Amniotic stem cell (primary cell): ENCODE measurements at regions not wholly inside any gene's neighbourhood (a gene's known extent, or its start where the extent isn't known, plus 50 kb on each side); places are given as distances from the start of the nearest gene placed in this dataset.

ENCODE experiments used
- DNase-seq: peaks from one replicate; lab custom pipeline; 2025; lab: John Stamatoyannopoulos, UW

- DNase-seq, result no peak
Observed at GRCh38 chr1:163656095-163656759, 334.5 kb downstream of the NUF2 start.

GRCh38 chr1:163657719-163658118, 336.0 kb downstream of the NUF2 start:
- no peak for DNase-seq

- DNase-seq, result no peak
Observed at GRCh38 chr1:163661391-163661790, 339.6 kb downstream of the NUF2 start.

- DNase-seq, result no peak
Observed at GRCh38 chr1:163664671-163665335, 343.0 kb downstream of the NUF2 start.

- DNase-seq, result no peak
Observed at GRCh38 chr1:163668472-163668871, 346.7 kb downstream of the NUF2 start.

GRCh38 chr1:163670989-163671757, 349.4 kb downstream of the NUF2 start:
- no peak for DNase-seq

GRCh38 chr1:163672976-163673758, 351.4 kb downstream of the NUF2 start:
- DNase-seq, result no peak

- DNase-seq, result peak; percentile 50
Observed at GRCh38 chr1:163673759-163674151, 352.0 kb downstream of the NUF2 start.

- DNase-seq, result no peak
Observed at GRCh38 chr1:163674236-163674635, 352.5 kb downstream of the NUF2 start.

- DNase-seq, result no peak
Observed at GRCh38 chr1:163684785-163685184, 363.0 kb downstream of the NUF2 start.

GRCh38 chr1:163692266-163692665, 370.5 kb downstream of the NUF2 start:
- no peak for DNase-seq

- no peak for DNase-seq
Observed at GRCh38 chr1:163697137-163697536, 375.4 kb downstream of the NUF2 start.

- DNase-seq, result no peak
Observed at GRCh38 chr1:163701783-163702374, 380.1 kb downstream of the NUF2 start.

- DNase-seq, result no peak
Observed at GRCh38 chr1:163703794-163704193, 382.0 kb downstream of the NUF2 start.

- DNase-seq, result no peak
Observed at GRCh38 chr1:163706915-163707314, 385.2 kb downstream of the NUF2 start.

GRCh38 chr1:163709636-163710035, 387.9 kb downstream of the NUF2 start:
- DNase-seq, result no peak

GRCh38 chr1:163712321-163712720, 390.6 kb downstream of the NUF2 start:
- no peak for DNase-seq

- DNase-seq, result no peak
Observed at GRCh38 chr1:163720294-163720693, 398.5 kb downstream of the NUF2 start.

GRCh38 chr1:163725551-163725950, 403.8 kb downstream of the NUF2 start:
- DNase-seq, result no peak

GRCh38 chr1:163730411-163730821, 408.7 kb downstream of the NUF2 start:
- no peak for DNase-seq

GRCh38 chr1:163737261-163737660, 415.5 kb downstream of the NUF2 start:
- no peak for DNase-seq
